CD8-positive, alpha-beta memory T cell (primary cell): ENCODE measurements at regions not wholly inside any gene's neighbourhood (a gene's known extent, or its start where the extent isn't known, plus 50 kb on each side); places are given as distances from the start of the nearest gene placed in this dataset.
A peak's percentile ranks its signal among the peaks of the same experiment; 100 is the strongest.

Source experiments
- CTCF ChIA-PET: fragments of 350-600 bp; sonication (Branson Sonifier 250); formaldehyde crosslinking; loops from one replicate; lab custom pipeline; 2021; ENCODE audit warnings: antibody characterized with exemption; lab: Charles Lee
- POLR2A ChIA-PET: fragments of 350-600 bp; sonication (Branson Sonifier 250); formaldehyde crosslinking; loops from one replicate; lab custom pipeline; 2021; ENCODE audit warnings: antibody characterized with exemption; lab: Charles Lee
- DNase-seq, 5 donors: peaks; one replicate each; pipeline versions ENCODE4 v3.0.0 to v3.0.0-alpha.2; 2020 to 2022; ENCODE audit warnings: mixed read lengths in 1 of 5
- H3K27ac ChIP-seq: one replicate; pipeline ENCODE4 v1.7.0; 2013; ENCODE audit warnings: low read depth, mild to moderate bottlenecking, low read length, moderate library complexity
- H3K27me3 ChIP-seq: 2 replicates; pipeline ENCODE4 v1.7.0; 2013; ENCODE audit warnings: low read length, mild to moderate bottlenecking; ENCODE audit not compliant: insufficient read depth, poor library complexity, severe bottlenecking
- H3K36me3 ChIP-seq: 2 replicates; pipeline ENCODE4 v1.7.0; 2013; ENCODE audit warnings: mild to moderate bottlenecking, low read length, moderate library complexity; ENCODE audit not compliant: insufficient read depth
- H3K4me1 ChIP-seq: 2 replicates; pipeline ENCODE4 v1.7.0; 2013; ENCODE audit warnings: mild to moderate bottlenecking, low read length, moderate library complexity; ENCODE audit not compliant: insufficient read depth
- H3K4me3 ChIP-seq: 2 replicates; pipeline ENCODE4 v1.7.0; 2013; ENCODE audit warnings: mild to moderate bottlenecking, low read length
- H3K9me3 ChIP-seq: 2 replicates; pipeline ENCODE4 v1.7.0; 2013; ENCODE audit warnings: mild to moderate bottlenecking, low read length
- H3K27ac Mint-ChIP-seq, 8 donors: one replicate each; pipeline ENCODE4 v1.8.0; 2020 to 2021; ENCODE audit warnings: mixed read lengths in 8 of 8, mild to moderate bottlenecking in 6 of 8, inconsistent platforms in 3 of 8, moderate library complexity in 3 of 8
- H3K27me3 Mint-ChIP-seq, 2 donors: one replicate each; pipeline ENCODE4 v1.8.0; 2020 to 2021; ENCODE audit warnings: mixed read lengths in 2 of 2, mild to moderate bottlenecking in 1 of 2, moderate library complexity in 1 of 2
- H3K36me3 Mint-ChIP-seq, 3 donors: one replicate each; pipeline ENCODE4 v1.8.0; 2020 to 2021; ENCODE audit warnings: mixed read lengths in 3 of 3, inconsistent platforms in 1 of 3, mild to moderate bottlenecking in 1 of 3
- H3K4me1 Mint-ChIP-seq, 3 donors: one replicate each; pipeline ENCODE4 v1.8.0; 2020 to 2021; ENCODE audit warnings: mixed read lengths in 3 of 3, inconsistent platforms in 1 of 3, mild to moderate bottlenecking in 1 of 3
- H3K4me3 Mint-ChIP-seq, 7 donors: one replicate each; pipeline ENCODE4 v1.8.0; 2020 to 2021; ENCODE audit warnings: mixed read lengths in 7 of 7, mild to moderate bottlenecking in 6 of 7, moderate library complexity in 4 of 7, inconsistent platforms in 2 of 7
- H3K9me3 Mint-ChIP-seq, 5 donors: one replicate each; pipeline ENCODE4 v1.8.0; 2020 to 2022; ENCODE audit warnings: mixed read lengths in 5 of 5, mild to moderate bottlenecking in 3 of 5, moderate library complexity in 2 of 5, inconsistent platforms in 1 of 5

- ChIA-PET CTCF (no interaction called here), POLR2A (no interaction called here)
- H3K4me3 ChIP-seq = no peak overlapping the region
- Mint-ChIP-seq H3K4me1 (no peaks in the 10 kb centered on the region), H3K4me3 (no peak overlapping the region), H3K27ac (no peak overlapping the region), H3K9me3 (peaks cover 0 to 1% (median 0%) of the 10 kb centered on the region in 5 donors), H3K27me3 (peaks cover 2 to 21% of the 10 kb centered on the region in 2 donors), H3K36me3 (no peaks in the 10 kb centered on the region)
- H3K27me3 ChIP-seq = no peaks in the 10 kb centered on the region
- no peak for DNase-seq
- no peak overlapping the region for H3K27ac ChIP-seq
- H3K36me3 ChIP-seq = no peaks in the 10 kb centered on the region
- H3K9me3 ChIP-seq = no peaks in the 10 kb centered on the region
- H3K4me1 ChIP-seq = no peaks in the 10 kb centered on the region
Measured at GRCh38 chr3:137163958-137164357, 206.2 kb downstream of the IL20RB start.

GRCh38 chr3:137165117-137165806 lies 207.5 kb downstream of the IL20RB start:
- Mint-ChIP-seq H3K4me1 (no peaks in the 10 kb centered on the region), H3K4me3 (no peak overlapping the region), H3K36me3 (no peaks in the 10 kb centered on the region), H3K27ac (peak overlapping the region in 1 of 8 donors; percentile 85), H3K27me3 (peaks cover 3 to 14% of the 10 kb centered on the region in 2 donors), H3K9me3 (peaks cover 0 to 6% (median 3%) of the 10 kb centered on the region in 5 donors)
- ChIA-PET POLR2A (no interaction called here), CTCF (interaction anchor here (1.0 kb wide), 1 partner anchor 9 kb away, joined by 3 read pairs; no protein-coding TSS in a partner anchor)
- no peaks in the 10 kb centered on the region for H3K36me3 ChIP-seq
- H3K27ac ChIP-seq = no peak overlapping the region
- no peaks in the 10 kb centered on the region for H3K4me1 ChIP-seq
- H3K9me3 ChIP-seq = no peaks in the 10 kb centered on the region
- H3K4me3 ChIP-seq = no peak overlapping the region
- no peak for DNase-seq
- no peaks in the 10 kb centered on the region for H3K27me3 ChIP-seq

- Mint-ChIP-seq H3K9me3 (peaks cover 0 to 7% (median 4%) of the 10 kb centered on the region in 5 donors), H3K4me1 (no peaks in the 10 kb centered on the region), H3K4me3 (no peak overlapping the region), H3K27me3 (peaks cover 9 to 40% of the 10 kb centered on the region in 2 donors), H3K36me3 (no peaks in the 10 kb centered on the region), H3K27ac (no peak overlapping the region)
- no peak overlapping the region for H3K27ac ChIP-seq
- no peaks in the 10 kb centered on the region for H3K9me3 ChIP-seq
- no peak overlapping the region for H3K4me3 ChIP-seq
- ChIA-PET CTCF (no interaction called here), POLR2A (no interaction called here)
- DNase-seq = no peak
- no peaks in the 10 kb centered on the region for H3K36me3 ChIP-seq
- H3K27me3 ChIP-seq = no peaks in the 10 kb centered on the region
- H3K4me1 ChIP-seq = no peaks in the 10 kb centered on the region
Measured at GRCh38 chr3:137171834-137172603, 214.2 kb downstream of the IL20RB start.

GRCh38 chr3:137172728-137173127 lies 214.9 kb downstream of the IL20RB start:
- no peaks in the 10 kb centered on the region for H3K27me3 ChIP-seq
- no peaks in the 10 kb centered on the region for H3K9me3 ChIP-seq
- CTCF ChIA-PET = no interaction called here
- H3K27ac ChIP-seq = no peak overlapping the region
- no peak overlapping the region for H3K4me3 ChIP-seq
- POLR2A ChIA-PET = no interaction called here
- H3K4me1 ChIP-seq = no peaks in the 10 kb centered on the region
- Mint-ChIP-seq H3K4me3 (no peak overlapping the region), H3K27me3 (peaks cover 9 to 40% of the 10 kb centered on the region in 2 donors), H3K9me3 (peaks cover 0 to 7% (median 4%) of the 10 kb centered on the region in 5 donors), H3K27ac (no peak overlapping the region), H3K36me3 (no peaks in the 10 kb centered on the region), H3K4me1 (no peaks in the 10 kb centered on the region)
- DNase-seq = no peak
- no peaks in the 10 kb centered on the region for H3K36me3 ChIP-seq

GRCh38 chr3:137174514-137174913 lies 216.7 kb downstream of the IL20RB start:
- Mint-ChIP-seq H3K4me1 (no peaks in the 10 kb centered on the region), H3K36me3 (no peaks in the 10 kb centered on the region), H3K9me3 (peaks cover 0 to 6% (median 4%) of the 10 kb centered on the region in 5 donors), H3K27me3 (peaks cover 9 to 40% of the 10 kb centered on the region in 2 donors), H3K27ac (no peak overlapping the region), H3K4me3 (no peak overlapping the region)
- no peaks in the 10 kb centered on the region for H3K27me3 ChIP-seq
- no peaks in the 10 kb centered on the region for H3K36me3 ChIP-seq
- ChIA-PET POLR2A (no interaction called here), CTCF (interaction anchor here (0.7 kb wide), 1 partner anchor 9 kb away, joined by 3 read pairs; no protein-coding TSS in a partner anchor)
- no peak overlapping the region for H3K4me3 ChIP-seq
- no peak overlapping the region for H3K27ac ChIP-seq
- DNase-seq = no peak
- H3K9me3 ChIP-seq = no peaks in the 10 kb centered on the region
- no peaks in the 10 kb centered on the region for H3K4me1 ChIP-seq

DNA sequence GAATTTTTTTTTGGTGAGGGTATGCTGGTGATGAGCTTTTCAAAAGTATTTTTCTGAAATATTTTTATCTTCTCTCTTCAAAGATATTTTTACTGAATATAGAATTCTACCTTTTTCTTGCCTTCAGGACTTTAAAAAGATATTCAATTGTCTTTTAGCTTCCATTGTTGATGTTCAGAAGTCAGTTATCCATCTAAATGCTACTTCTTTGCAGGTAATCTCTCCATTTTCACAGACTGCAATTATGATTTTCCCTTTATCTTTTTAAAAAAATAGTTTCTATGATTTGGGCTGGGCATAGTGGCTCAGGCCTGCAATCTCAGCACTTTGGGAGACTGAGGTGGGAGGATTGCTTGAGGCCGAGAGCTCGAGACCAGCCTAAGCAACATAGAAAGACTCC lies 222.4 kb downstream of the IL20RB start:
- H3K9me3 ChIP-seq = no peaks in the 10 kb centered on the region
- no peaks in the 10 kb centered on the region for H3K36me3 ChIP-seq
- no peak for DNase-seq
- POLR2A ChIA-PET = no interaction called here
- CTCF ChIA-PET = no interaction called here
- H3K4me1 ChIP-seq = no peaks in the 10 kb centered on the region
- H3K27ac ChIP-seq = no peak overlapping the region
- no peaks in the 10 kb centered on the region for H3K27me3 ChIP-seq
- peaks cover 0 to 10% (median 3%) of the 10 kb centered on the region in 5 donors for H3K9me3 Mint-ChIP-seq
- no peaks in the 10 kb centered on the region for H3K36me3 Mint-ChIP-seq
- H3K4me3 ChIP-seq = no peak overlapping the region
- H3K4me3 Mint-ChIP-seq = no peak overlapping the region
- H3K27me3 Mint-ChIP-seq = peaks cover 2 to 10% of the 10 kb centered on the region in 2 donors
- H3K4me1 Mint-ChIP-seq = no peaks in the 10 kb centered on the region
- H3K27ac Mint-ChIP-seq = no peak overlapping the region

GRCh38 chr3:137191133-137191923 lies 233.5 kb downstream of the IL20RB start:
- ChIA-PET POLR2A (no interaction called here), CTCF (no interaction called here)
- H3K27me3 ChIP-seq = no peaks in the 10 kb centered on the region
- Mint-ChIP-seq H3K9me3 (peaks cover 0 to 3% (median 0%) of the 10 kb centered on the region in 5 donors), H3K27ac (no peak overlapping the region), H3K4me3 (no peak overlapping the region), H3K36me3 (no peaks in the 10 kb centered on the region), H3K4me1 (no peaks in the 10 kb centered on the region), H3K27me3 (peaks cover 6 to 13% of the 10 kb centered on the region in 2 donors)
- DNase-seq = no peak
- H3K27ac ChIP-seq = no peak overlapping the region
- no peaks in the 10 kb centered on the region for H3K36me3 ChIP-seq
- no peak overlapping the region for H3K4me3 ChIP-seq
- no peaks in the 10 kb centered on the region for H3K9me3 ChIP-seq
- H3K4me1 ChIP-seq = no peaks in the 10 kb centered on the region

DNA sequence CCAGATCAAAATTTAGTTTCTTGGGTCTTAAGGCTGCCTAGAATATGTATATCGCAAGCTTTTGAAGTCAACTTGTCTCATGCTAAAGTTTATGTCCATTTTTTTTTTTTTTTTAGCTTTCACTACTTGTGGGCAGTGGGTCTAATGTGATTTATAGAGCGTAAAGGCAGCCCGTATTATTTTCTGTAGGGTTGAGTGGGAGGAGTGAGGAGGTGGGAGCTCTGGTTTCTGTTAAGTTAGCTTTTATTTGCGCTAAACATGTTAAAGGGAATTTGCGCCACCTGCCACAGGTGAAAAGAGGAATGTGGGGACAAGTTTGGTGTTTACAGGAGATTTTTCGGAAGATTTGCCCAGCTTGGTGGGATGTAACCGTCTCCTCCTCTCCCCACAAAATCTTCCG lies 234.2 kb downstream of the IL20RB start:
- ChIA-PET CTCF (no interaction called here), POLR2A (no interaction called here)
- H3K27me3 Mint-ChIP-seq = peaks cover 6 to 13% of the 10 kb centered on the region in 2 donors

More for the DNA sequence above, 234.2 kb downstream of the IL20RB start:
- no peak overlapping the region for H3K27ac Mint-ChIP-seq
- H3K36me3 Mint-ChIP-seq = no peaks in the 10 kb centered on the region
- Histone ChIP-seq H3K36me3 (no peaks in the 10 kb centered on the region), H3K4me1 (no peaks in the 10 kb centered on the region), H3K4me3 (no peak overlapping the region), H3K9me3 (no peaks in the 10 kb centered on the region), H3K27me3 (no peaks in the 10 kb centered on the region), H3K27ac (no peak overlapping the region)
- no peaks in the 10 kb centered on the region for H3K4me1 Mint-ChIP-seq
- H3K4me3 Mint-ChIP-seq = no peak overlapping the region
- H3K9me3 Mint-ChIP-seq = peaks cover 0 to 4% (median 0%) of the 10 kb centered on the region in 5 donors
- no peak for DNase-seq
